GM21360 (cell line): ENCODE measurements at regions not wholly inside any gene's neighbourhood (a gene's known extent, or its start where the extent isn't known, plus 50 kb on each side); places are given as distances from the start of the nearest gene placed in this dataset.
"Not testable (repeated sequence)": the region's sequence is repeated elsewhere in the genome, so short reads cannot be mapped to it uniquely, and the experiment has no call there.

Experiments
- ATAC-seq: cut with Tn5 transposase; IDR thresholded peaks from one replicate; pipeline ENCODE4 v1.9.1; 2021; ENCODE audit warnings: mild to moderate bottlenecking, moderate library complexity; ENCODE audit not compliant: unreplicated experiment

GRCh38 chr7:106456329-106456728, 171.5 kb upstream of the NAMPT start:
- no peak for ATAC-seq

GRCh38 chr7:106452031-106452851, 167.5 kb upstream of the NAMPT start:
- no peak for ATAC-seq

DNA sequence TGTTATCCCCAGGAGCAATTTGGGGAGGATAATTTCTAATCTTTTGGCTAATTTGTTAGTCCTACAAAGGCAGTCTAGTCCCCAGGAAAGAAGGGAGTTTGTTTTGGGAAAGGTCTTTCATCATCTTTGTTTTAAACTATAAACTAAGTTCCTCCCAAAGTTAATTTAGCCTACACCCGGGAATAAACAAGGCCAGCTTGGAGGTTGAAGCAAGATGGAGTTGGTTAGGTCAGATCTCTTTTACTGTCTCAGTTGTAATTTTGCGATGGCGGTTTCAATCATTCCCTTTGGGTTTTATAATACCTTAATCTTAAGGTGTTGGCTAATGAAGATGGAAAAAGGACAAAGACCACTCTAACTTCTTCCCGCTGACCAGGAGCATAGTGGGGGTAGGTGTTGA, 166.4 kb upstream of the NAMPT start:
- no peak for ATAC-seq

- ATAC-seq = no peak
Observed at GRCh38 chr7:106450716-106451115, 165.9 kb upstream of the NAMPT start.

GRCh38 chr7:106448992-106449859, 164.4 kb upstream of the NAMPT start:
- no peak for ATAC-seq

DNA sequence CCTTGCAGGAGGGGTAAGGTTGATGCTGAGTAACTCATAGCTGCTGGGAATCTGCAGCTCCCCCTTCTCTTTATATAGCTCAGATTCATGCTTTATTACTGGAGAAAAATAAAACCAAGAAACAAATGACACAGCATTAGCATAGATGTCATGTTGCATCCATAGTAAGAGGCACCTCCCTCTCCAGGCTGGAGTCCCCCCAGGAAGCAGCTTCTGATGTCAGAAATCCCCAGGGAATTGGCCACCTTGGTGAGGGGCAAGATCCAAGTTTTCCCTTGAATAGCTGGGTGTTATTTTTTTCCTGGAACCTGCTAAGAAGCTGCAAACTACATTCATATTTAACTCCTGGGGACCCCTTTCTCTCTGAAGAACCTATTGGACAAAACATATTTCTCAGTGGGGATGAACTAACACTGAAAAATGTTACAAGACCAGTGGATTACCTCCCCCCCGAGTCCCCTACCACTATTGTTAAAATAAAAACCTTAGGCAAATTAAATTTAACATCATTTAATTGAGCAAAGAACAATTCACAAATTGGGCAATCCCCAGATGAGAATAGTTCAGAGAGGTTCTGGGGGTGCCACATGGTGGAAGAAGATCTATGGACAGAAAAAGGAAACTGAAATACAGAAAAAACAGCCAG, 163.7 kb upstream of the NAMPT start:
- no peak for ATAC-seq

DNA sequence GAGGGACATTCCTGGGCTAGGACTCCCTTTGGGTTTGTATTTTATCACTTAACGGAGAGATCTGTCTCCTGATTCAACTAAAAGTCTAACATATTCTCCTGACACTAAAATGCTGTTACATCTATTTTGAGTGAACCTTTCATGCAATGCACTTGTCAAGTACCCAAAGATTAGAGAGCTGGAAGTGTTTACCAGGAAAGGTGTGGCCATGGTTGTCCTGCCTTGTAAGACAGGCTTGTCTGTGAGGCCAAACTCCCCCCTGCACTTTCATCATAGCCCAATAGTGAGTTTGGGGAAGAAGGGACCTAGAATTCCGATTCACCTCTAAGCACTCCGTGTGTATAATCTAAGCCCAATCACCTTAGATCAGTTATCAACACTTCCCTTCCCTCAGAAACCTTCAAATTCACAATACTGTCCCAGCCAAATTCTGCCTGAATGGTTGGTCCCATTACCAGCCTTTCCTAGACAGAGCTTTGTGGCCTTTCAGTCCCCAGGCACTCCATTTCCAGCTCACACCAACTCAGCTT, 162.6 kb upstream of the NAMPT start:
- no peak for ATAC-seq

DNA sequence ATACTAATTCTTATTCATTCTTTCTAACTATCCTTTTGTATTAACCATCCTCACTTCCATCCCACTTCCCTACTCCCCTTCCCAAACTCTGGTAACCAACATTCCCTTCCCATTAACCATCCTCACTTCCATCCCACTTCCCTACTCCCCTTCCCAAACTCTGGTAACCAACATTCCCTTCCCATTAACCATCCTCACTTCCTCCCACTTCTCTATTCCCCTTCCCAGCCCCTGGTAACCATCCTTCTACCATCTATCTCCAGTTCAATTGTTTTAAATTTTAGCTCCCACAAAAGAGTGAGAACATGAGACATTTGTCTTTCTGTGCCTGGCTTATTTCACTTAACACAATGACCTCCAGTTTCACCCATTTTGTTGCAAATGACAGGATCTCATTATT, 160.6 kb upstream of the NAMPT start:
- not testable (repeated sequence) for ATAC-seq

- no peak for ATAC-seq
Observed at GRCh38 chr7:106444068-106444655, 159.4 kb upstream of the NAMPT start.

DNA sequence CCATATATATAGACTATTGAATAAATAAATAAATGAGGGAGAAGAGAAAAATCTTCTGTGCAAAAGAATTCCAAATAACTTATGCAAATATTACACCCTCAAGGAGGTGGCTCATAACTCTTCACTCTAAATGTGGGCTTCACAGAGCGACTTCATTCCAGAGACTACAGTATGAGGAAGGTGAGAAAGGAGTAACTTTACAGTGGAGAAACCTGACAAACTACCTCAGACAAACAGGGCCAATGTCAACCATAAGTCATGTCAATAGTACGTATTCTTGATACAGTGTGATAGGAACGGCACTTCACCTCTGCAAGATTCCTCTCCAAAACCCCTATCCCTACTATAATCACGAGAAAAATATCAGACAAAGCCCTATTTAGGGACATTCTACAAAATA, 158.4 kb upstream of the NAMPT start:
- ATAC-seq = no peak

GRCh38 chr7:106442476-106442875, 157.7 kb upstream of the NAMPT start:
- no peak for ATAC-seq

- not testable (repeated sequence) for ATAC-seq
Observed at GRCh38 chr7:106441343-106441742, 156.6 kb upstream of the NAMPT start.

GRCh38 chr7:106436933-106437332, 152.2 kb upstream of the NAMPT start:
- ATAC-seq = not testable (repeated sequence)

DNA sequence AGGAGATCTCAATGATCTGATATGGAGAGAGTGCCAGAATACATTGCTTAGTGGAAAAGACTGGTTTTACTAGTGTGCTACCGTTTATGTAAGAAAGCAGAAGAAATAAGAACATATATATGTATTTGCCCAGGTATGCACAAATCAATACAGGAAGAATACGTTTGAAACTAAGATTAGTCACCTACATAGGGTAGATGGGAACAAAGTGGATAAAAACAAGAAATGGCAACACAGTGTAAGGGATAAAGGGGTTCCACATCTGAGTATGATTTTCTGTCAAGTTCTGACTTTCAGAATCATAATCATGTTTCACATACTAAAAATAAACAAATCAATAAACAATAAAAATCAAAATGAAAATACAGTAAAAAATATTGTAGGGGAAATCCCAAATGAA, 148.6 kb upstream of the NAMPT start:
- no peak for ATAC-seq

GRCh38 chr7:106430535-106431455, 146.0 kb upstream of the NAMPT start:
- no peak for ATAC-seq

DNA sequence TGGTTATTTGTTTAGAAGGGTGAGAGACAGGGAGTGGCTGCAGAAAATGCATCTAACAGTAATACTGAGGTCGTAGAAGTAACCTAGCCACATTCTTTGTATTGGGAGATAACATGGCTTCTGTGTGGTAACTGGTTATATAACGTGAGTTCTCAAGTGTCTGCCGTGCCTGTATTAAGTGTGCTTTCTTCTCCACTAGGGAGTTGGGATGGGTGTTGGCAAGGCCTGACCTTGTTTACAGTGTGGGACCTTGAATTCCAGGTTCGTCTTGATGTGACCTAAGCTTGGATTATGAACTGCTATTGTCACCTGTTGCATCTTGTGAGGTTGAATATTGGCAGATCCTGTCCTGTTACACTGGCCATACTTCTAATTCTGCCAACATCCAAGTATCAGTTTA, 145.3 kb upstream of the NAMPT start:
- no peak for ATAC-seq

- no peak for ATAC-seq
Observed at GRCh38 chr7:106426803-106427202, 142.0 kb upstream of the NAMPT start.

DNA sequence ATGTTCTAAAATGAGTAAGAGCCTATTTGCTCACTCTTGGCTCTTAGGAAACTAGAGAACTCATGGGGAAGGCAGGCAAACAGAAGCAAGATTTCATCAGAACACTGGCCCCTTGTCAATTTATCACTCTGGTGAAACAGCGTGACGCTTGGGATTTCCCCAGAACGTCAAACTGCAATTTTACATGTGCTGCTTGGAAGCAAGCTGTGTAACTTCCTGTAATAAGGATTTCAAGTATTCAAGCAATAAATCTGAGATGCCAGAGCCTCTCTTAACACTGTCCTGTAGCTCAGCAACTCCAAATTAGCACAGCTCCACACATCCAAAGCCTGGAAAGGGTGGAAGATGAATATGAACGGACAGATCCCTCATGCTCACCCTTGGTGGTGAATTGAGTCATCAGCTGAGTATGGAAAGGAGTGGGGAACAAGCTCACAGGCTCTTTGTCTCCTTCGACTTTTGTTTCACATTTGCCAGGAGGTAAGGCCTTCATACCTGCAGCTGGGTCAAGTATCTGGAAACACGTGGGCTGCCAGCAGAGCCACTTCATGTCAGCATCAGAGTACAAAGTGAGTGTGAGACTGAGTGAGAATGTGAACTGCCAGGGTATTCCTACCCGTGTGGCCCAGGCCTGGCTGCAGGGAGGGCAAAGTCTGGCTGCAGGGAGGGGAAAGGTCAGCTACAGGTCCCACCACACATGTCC, 140.4 kb upstream of the NAMPT start:
- ATAC-seq = peak; percentile 84

- ATAC-seq = no peak
Observed at GRCh38 chr7:106424476-106425016, 139.8 kb upstream of the NAMPT start.
